Astrocyte (in vitro differentiated cells and primary cell): ENCODE measurements at regions not wholly inside any gene's neighbourhood (a gene's known extent, or its start where the extent isn't known, plus 50 kb on each side); places are given as distances from the start of the nearest gene placed in this dataset.

Experiments used
- EZH2 ChIP-seq: IDR thresholded peaks from 2 replicates; pipeline ENCODE4 v1.6.1; 2012; ENCODE audit warnings: mild to moderate bottlenecking, low read length, inconsistent platforms; ENCODE audit not compliant: insufficient read depth
- TF ChIP-seq, protein P1 (sequence below): IDR thresholded peaks from 2 replicates; pipeline ENCODE4 v1.5.1; 2011; ENCODE audit warnings: low read depth, mild to moderate bottlenecking, inconsistent platforms, low read length, moderate library complexity; ENCODE audit not compliant: insufficient read depth

DNA sequence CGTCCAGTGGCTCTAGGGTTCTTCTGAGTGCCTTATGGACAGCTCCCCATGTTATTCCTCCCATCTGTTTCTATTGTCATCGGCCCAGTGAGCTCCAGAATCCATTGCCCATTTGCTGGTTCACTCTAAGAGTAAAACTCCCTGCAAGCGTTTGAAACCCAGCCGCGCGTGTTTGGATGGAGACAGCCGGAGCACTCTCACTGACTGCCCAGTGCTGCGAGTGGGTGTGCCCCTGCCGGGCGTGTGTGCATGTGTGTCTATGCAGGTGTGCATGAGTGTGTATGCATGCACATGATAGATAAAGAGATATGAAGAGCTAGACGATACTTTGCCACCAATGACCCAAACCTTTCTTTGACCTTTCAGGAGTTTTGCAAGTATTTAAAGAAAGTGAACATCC lies 347.2 kb upstream of the MKI67 start:
- TF ChIP-seq, protein P1, sequence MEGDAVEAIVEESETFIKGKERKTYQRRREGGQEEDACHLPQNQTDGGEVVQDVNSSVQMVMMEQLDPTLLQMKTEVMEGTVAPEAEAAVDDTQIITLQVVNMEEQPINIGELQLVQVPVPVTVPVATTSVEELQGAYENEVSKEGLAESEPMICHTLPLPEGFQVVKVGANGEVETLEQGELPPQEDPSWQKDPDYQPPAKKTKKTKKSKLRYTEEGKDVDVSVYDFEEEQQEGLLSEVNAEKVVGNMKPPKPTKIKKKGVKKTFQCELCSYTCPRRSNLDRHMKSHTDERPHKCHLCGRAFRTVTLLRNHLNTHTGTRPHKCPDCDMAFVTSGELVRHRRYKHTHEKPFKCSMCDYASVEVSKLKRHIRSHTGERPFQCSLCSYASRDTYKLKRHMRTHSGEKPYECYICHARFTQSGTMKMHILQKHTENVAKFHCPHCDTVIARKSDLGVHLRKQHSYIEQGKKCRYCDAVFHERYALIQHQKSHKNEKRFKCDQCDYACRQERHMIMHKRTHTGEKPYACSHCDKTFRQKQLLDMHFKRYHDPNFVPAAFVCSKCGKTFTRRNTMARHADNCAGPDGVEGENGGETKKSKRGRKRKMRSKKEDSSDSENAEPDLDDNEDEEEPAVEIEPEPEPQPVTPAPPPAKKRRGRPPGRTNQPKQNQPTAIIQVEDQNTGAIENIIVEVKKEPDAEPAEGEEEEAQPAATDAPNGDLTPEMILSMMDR: no peak
- no peak for TF ChIP-seq EZH2
